NB4 (cell line): ENCODE measurements at regions not wholly inside any gene's neighbourhood (a gene's known extent, or its start where the extent isn't known, plus 50 kb on each side); places are given as distances from the start of the nearest gene placed in this dataset.

Experiments used
- MAX ChIP-seq: IDR thresholded peaks from 2 replicates; pipeline ENCODE4 v1.6.1; 2011; ENCODE audit warnings: low read depth, low read length
- MYC ChIP-seq: IDR thresholded peaks from 2 replicates; pipeline ENCODE4 v1.6.1; 2011; ENCODE audit warnings: low read depth, low read length
- POLR2A ChIP-seq: IDR thresholded peaks from 2 replicates; pipeline ENCODE4 v1.6.1; 2011; ENCODE audit warnings: mild to moderate bottlenecking; ENCODE audit not compliant: insufficient read length; ENCODE audit errors: extremely low read depth
- TF ChIP-seq, protein P1 (sequence below): IDR thresholded peaks from one replicate; pipeline ENCODE4 v1.5.1; 2012; ENCODE audit warnings: low read depth, low read length

DNA sequence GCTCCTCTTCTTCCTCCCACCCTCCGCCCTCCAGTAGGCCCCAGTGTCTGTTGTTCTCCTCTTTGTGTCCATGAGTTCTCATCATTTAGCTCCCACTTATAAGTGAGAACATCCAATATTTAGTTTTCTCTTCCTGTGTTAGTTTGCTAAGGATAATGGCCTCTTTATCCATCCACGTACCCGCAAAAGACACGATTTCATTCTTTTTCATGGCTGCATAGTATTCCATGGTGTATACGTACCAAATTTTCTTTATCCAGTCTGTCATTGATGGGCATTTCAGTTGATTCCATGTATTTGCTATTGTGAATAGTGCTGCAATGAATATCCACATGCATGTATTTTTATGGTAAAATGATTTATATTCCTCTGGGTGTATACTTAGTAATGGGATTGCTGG lies 82.2 kb downstream of the COPS8 start:
- TF ChIP-seq POLR2A (no peak), MAX (no peak), MYC (no peak)
- TF ChIP-seq, protein P1, sequence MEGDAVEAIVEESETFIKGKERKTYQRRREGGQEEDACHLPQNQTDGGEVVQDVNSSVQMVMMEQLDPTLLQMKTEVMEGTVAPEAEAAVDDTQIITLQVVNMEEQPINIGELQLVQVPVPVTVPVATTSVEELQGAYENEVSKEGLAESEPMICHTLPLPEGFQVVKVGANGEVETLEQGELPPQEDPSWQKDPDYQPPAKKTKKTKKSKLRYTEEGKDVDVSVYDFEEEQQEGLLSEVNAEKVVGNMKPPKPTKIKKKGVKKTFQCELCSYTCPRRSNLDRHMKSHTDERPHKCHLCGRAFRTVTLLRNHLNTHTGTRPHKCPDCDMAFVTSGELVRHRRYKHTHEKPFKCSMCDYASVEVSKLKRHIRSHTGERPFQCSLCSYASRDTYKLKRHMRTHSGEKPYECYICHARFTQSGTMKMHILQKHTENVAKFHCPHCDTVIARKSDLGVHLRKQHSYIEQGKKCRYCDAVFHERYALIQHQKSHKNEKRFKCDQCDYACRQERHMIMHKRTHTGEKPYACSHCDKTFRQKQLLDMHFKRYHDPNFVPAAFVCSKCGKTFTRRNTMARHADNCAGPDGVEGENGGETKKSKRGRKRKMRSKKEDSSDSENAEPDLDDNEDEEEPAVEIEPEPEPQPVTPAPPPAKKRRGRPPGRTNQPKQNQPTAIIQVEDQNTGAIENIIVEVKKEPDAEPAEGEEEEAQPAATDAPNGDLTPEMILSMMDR, result no peak
